ENCODE measurements at regions not wholly inside any gene's neighbourhood (a gene's known extent, or its start where the extent isn't known, plus 50 kb on each side); places are given as distances from the start of the nearest gene placed in this dataset.

GRCh38 chr4:138099385-138099784 is 142.8 kb downstream of the SLC7A11 start:
- H3K27ac Mint-ChIP-seq: no peak overlapping the region
- peaks cover 1% of the 10 kb centered on the region; the same call in 1 of the 2 replicates for H3K36me3 Mint-ChIP-seq
- POLR2A ChIA-PET: interaction anchor here (0.6 kb wide), 1 partner anchor 292 kb away, joined by 4 read pairs; no protein-coding TSS in a partner anchor
- TF ChIP-seq, protein P1, sequence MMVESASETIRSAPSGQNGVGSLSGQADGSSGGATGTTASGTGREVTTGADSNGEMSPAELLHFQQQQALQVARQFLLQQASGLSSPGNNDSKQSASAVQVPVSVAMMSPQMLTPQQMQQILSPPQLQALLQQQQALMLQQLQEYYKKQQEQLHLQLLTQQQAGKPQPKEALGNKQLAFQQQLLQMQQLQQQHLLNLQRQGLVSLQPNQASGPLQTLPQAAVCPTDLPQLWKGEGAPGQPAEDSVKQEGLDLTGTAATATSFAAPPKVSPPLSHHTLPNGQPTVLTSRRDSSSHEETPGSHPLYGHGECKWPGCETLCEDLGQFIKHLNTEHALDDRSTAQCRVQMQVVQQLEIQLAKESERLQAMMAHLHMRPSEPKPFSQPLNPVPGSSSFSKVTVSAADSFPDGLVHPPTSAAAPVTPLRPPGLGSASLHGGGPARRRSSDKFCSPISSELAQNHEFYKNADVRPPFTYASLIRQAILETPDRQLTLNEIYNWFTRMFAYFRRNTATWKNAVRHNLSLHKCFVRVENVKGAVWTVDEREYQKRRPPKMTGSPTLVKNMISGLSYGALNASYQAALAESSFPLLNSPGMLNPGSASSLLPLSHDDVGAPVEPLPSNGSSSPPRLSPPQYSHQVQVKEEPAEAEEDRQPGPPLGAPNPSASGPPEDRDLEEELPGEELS (CRISPR knock-in tag; IDR thresholded peaks at IDR 0.05): no peak
- no peak for TF ChIP-seq RELA (CRISPR knock-in tag; IDR thresholded peaks at IDR 0.05; ENCODE audit: borderline replicate concordance)
- TF ChIP-seq ZNF416 (CRISPR knock-in tag; IDR thresholded peaks at IDR 0.05): no peak
- TF ChIP-seq NFYB (CRISPR knock-in tag; conservative IDR thresholded peaks at IDR 0.05; ENCODE audit: low read depth): no peak
- TF ChIP-seq, protein P2, sequence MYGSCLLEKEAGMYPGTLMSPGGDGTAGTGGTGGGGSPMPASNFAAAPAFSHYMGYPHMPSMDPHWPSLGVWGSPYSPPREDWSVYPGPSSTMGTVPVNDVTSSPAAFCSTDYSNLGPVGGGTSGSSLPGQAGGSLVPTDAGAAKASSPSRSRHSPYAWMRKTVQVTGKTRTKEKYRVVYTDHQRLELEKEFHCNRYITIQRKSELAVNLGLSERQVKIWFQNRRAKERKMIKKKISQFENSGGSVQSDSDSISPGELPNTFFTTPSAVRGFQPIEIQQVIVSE (CRISPR knock-in tag; IDR thresholded peaks at IDR 0.05; ENCODE audit: borderline replicate concordance): no peak
- no peak for TF ChIP-seq PREB (CRISPR knock-in tag; IDR thresholded peaks at IDR 0.05; ENCODE audit: borderline replicate concordance)
- no peak for TF ChIP-seq ZBTB43 (CRISPR knock-in tag; IDR thresholded peaks at IDR 0.05)
- no peak for TF ChIP-seq NFE2L1 (CRISPR knock-in tag; IDR thresholded peaks at IDR 0.05)
- no peak for TF ChIP-seq RORB (CRISPR knock-in tag; IDR thresholded peaks at IDR 0.05)
- TF ChIP-seq, protein P3, sequence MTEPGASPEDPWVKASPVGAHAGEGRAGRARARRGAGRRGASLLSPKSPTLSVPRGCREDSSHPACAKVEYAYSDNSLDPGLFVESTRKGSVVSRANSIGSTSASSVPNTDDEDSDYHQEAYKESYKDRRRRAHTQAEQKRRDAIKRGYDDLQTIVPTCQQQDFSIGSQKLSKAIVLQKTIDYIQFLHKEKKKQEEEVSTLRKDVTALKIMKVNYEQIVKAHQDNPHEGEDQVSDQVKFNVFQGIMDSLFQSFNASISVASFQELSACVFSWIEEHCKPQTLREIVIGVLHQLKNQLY (CRISPR knock-in tag; IDR thresholded peaks at IDR 0.05): no peak
- TF ChIP-seq MYBL2 (CRISPR knock-in tag; IDR thresholded peaks at IDR 0.05): no peak
- TF ChIP-seq, protein P4, sequence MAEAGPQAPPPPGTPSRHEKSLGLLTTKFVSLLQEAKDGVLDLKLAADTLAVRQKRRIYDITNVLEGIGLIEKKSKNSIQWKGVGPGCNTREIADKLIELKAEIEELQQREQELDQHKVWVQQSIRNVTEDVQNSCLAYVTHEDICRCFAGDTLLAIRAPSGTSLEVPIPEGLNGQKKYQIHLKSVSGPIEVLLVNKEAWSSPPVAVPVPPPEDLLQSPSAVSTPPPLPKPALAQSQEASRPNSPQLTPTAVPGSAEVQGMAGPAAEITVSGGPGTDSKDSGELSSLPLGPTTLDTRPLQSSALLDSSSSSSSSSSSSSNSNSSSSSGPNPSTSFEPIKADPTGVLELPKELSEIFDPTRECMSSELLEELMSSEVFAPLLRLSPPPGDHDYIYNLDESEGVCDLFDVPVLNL (CRISPR knock-in tag; IDR thresholded peaks at IDR 0.05; ENCODE audit: borderline replicate concordance, low read depth): no peak
- DNase-seq (ENCODE audit: low spot score) (no peak), ATAC-seq (no peak)
- no peaks in the 10 kb centered on the region for H3K27me3 Mint-ChIP-seq (ENCODE audit: low read depth)
- CTCF ChIA-PET: interaction anchor here (2.5 kb wide), 1 partner anchor 9 kb away, joined by 7 read pairs; no protein-coding TSS in a partner anchor
- H3K4me3 Mint-ChIP-seq: no peak overlapping the region
- peaks cover 4% of the 10 kb centered on the region for H3K4me1 Mint-ChIP-seq
- no peaks in the 10 kb centered on the region for H3K9me3 Mint-ChIP-seq

DNA sequence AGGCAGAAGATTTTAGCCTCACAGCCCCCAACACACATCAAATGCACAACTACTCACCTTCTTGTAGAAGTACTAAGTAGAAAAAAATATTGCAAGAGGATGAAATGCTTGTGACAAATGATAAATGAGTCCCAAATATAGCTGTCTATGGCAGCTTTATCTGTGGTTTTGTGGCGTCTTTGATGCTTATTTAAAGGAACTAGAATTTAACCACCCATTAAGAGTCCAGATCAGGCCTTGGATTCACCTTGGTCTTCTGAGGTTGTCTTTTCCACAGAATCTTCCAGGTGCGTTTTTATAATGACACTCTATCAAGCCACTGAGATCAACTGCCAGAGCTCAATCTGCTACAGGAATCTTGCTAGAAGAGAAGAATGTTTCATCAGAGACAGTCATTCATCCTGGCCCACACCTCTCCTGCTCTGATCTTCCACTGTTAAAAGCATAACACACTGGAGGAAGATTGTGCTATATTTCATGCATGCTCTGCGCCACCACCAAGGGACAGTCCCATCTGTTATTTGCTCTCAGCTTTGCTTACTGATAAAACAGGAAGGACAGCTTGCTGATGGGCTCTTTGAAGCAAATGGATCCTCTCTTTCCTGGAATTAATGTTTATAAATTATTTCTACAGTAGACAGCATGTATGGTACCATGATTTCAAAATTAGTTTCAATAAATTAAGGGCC is 144.1 kb downstream of the SLC7A11 start:
- Mint-ChIP-seq H3K4me1 (peaks cover 4% of the 10 kb centered on the region), H3K9me3 (no peaks in the 10 kb centered on the region), H3K36me3 (no peaks in the 10 kb centered on the region), H3K27ac (peak overlapping the region; percentile 40; the same call in 1 of the 2 replicates), H3K27me3 (ENCODE audit: low read depth) (no peaks in the 10 kb centered on the region), H3K4me3 (no peak overlapping the region)
- ChIA-PET CTCF (interaction anchor here (0.9 to 2.5 kb wide), 2 partner anchors 8 to 457 kb away, joined by 3 to 7 read pairs; no protein-coding TSS in a partner anchor), POLR2A (interaction anchor here (0.5 kb wide), 1 partner anchor 566 kb away, joined by 4 read pairs; the partner anchor contains the start of gene PCDH18)
- ATAC-seq (no peak), DNase-seq (ENCODE audit: low spot score) (no peak)
- TF ChIP-seq JAZF1 (CRISPR knock-in tag; IDR thresholded peaks at IDR 0.05) (no peak), ATF2 (CRISPR knock-in tag; IDR thresholded peaks at IDR 0.05; ENCODE audit: borderline replicate concordance, low read depth) (no peak), PREB (CRISPR knock-in tag; IDR thresholded peaks at IDR 0.05; ENCODE audit: borderline replicate concordance) (no peak), NFYB (CRISPR knock-in tag; conservative IDR thresholded peaks at IDR 0.05; ENCODE audit: low read depth) (no peak), JUN (CRISPR knock-in tag; IDR thresholded peaks at IDR 0.05) (no peak), ZNF416 (CRISPR knock-in tag; IDR thresholded peaks at IDR 0.05) (no peak), ZNF219 (CRISPR knock-in tag; IDR thresholded peaks at IDR 0.05; ENCODE audit: borderline replicate concordance) (no peak), FOXK1 (CRISPR knock-in tag; IDR thresholded peaks at IDR 0.05) (no peak), ATF1 (CRISPR knock-in tag; IDR thresholded peaks at IDR 0.05) (no peak)
- TF ChIP-seq, protein P5, sequence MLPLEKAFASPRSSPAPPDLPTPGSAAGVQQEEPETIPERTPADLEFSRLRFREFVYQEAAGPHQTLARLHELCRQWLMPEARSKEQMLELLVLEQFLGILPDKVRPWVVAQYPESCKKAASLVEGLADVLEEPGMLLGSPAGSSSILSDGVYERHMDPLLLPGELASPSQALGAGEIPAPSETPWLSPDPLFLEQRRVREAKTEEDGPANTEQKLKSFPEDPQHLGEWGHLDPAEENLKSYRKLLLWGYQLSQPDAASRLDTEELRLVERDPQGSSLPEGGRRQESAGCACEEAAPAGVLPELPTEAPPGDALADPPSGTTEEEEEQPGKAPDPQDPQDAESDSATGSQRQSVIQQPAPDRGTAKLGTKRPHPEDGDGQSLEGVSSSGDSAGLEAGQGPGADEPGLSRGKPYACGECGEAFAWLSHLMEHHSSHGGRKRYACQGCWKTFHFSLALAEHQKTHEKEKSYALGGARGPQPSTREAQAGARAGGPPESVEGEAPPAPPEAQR (CRISPR knock-in tag; IDR thresholded peaks at IDR 0.05): no peak
- TF ChIP-seq, protein P6, sequence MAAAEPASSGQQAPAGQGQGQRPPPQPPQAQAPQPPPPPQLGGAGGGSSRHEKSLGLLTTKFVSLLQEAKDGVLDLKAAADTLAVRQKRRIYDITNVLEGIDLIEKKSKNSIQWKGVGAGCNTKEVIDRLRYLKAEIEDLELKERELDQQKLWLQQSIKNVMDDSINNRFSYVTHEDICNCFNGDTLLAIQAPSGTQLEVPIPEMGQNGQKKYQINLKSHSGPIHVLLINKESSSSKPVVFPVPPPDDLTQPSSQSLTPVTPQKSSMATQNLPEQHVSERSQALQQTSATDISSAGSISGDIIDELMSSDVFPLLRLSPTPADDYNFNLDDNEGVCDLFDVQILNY (CRISPR knock-in tag; IDR thresholded peaks at IDR 0.05): no peak
